Astrocyte (in vitro differentiated cells and primary cell): ENCODE measurements at regions not wholly inside any gene's neighbourhood (a gene's known extent, or its start where the extent isn't known, plus 50 kb on each side); places are given as distances from the start of the nearest gene placed in this dataset.

ENCODE experiments used
- CTCF ChIP-seq: IDR thresholded peaks from 2 replicates; pipeline ENCODE4 v1.5.1; 2011; ENCODE audit warnings: low read depth, mild to moderate bottlenecking, inconsistent platforms, low read length, moderate library complexity; ENCODE audit not compliant: insufficient read depth
- EZH2 ChIP-seq: IDR thresholded peaks from 2 replicates; pipeline ENCODE4 v1.6.1; 2012; ENCODE audit warnings: mild to moderate bottlenecking, low read length, inconsistent platforms; ENCODE audit not compliant: insufficient read depth

- TF ChIP-seq EZH2 (no peak), CTCF (no peak)
Observed at GRCh38 chr4:114264452-114264851, 285.0 kb upstream of the ARSJ start.
